Esophagus mucosa (tissue), 1 donor: ENCODE measurements at regions not wholly inside any gene's neighbourhood (a gene's known extent, or its start where the extent isn't known, plus 50 kb on each side); places are given as distances from the start of the nearest gene placed in this dataset.
"Not testable (repeated sequence)": the region's sequence is repeated elsewhere in the genome, so short reads cannot be mapped to it uniquely, and the experiment has no call there.

Experiments
- ATAC-seq: fragments of 200-7000 bp; cut with Tn5 transposase; one replicate; pipeline ENCODE4 v1.9.1; 2020
- donor health status: DM: yes; HTN: yes; CAD: no.

- ATAC-seq: no peak
These were observed 226.3 kb downstream of the RCHY1 start for GRCh38 chr4:75287738-75288517.

GRCh38 chr4:75285837-75286236 is 228.4 kb downstream of the RCHY1 start:
- ATAC-seq: no peak

GRCh38 chr4:75284831-75285230 is 229.4 kb downstream of the RCHY1 start:
- no peak for ATAC-seq

- not testable (repeated sequence) for ATAC-seq
These were observed 233.7 kb downstream of the RCHY1 start for GRCh38 chr4:75280461-75280860.

GRCh38 chr4:75259306-75259705 is 254.9 kb downstream of the RCHY1 start:
- no peak for ATAC-seq

- ATAC-seq: no peak
These were observed 258.9 kb downstream of the RCHY1 start for GRCh38 chr4:75255261-75255660.

- no peak for ATAC-seq
These were observed 259.5 kb downstream of the RCHY1 start for GRCh38 chr4:75254745-75255144.

GRCh38 chr4:75253094-75253493 is 261.1 kb downstream of the RCHY1 start:
- ATAC-seq: not testable (repeated sequence)

- no peak for ATAC-seq
These were observed 262.7 kb downstream of the RCHY1 start for GRCh38 chr4:75251547-75251946.

- no peak for ATAC-seq
These were observed 264.5 kb downstream of the RCHY1 start for GRCh38 chr4:75249739-75250138.

GRCh38 chr4:75248770-75249407 is 265.3 kb downstream of the RCHY1 start:
- ATAC-seq: no peak

- ATAC-seq: no peak
These were observed 269.9 kb downstream of the RCHY1 start for GRCh38 chr4:75244325-75244724.

- ATAC-seq: no peak
These were observed 270.6 kb downstream of the RCHY1 start for GRCh38 chr4:75243570-75243969.

- no peak for ATAC-seq
These were observed 278.7 kb downstream of the RCHY1 start for GRCh38 chr4:75235359-75235951.

GRCh38 chr4:75232546-75232945 is 281.7 kb downstream of the RCHY1 start:
- no peak for ATAC-seq

- ATAC-seq: no peak
These were observed 284.2 kb downstream of the RCHY1 start for GRCh38 chr4:75229806-75230570.

- no peak for ATAC-seq
These were observed 280.6 kb downstream of the PARM1 start for GRCh38 chr4:75213480-75213879.

- ATAC-seq: no peak
These were observed 278.5 kb downstream of the PARM1 start for GRCh38 chr4:75211422-75211821.

- no peak for ATAC-seq
These were observed 275.0 kb downstream of the PARM1 start for GRCh38 chr4:75207902-75208301.

- no peak for ATAC-seq
These were observed 262.2 kb downstream of the PARM1 start for GRCh38 chr4:75195111-75195510.

- ATAC-seq: no peak
These were observed 261.3 kb downstream of the PARM1 start for GRCh38 chr4:75194180-75194579.

- ATAC-seq: not testable (repeated sequence)
These were observed 259.3 kb downstream of the PARM1 start for GRCh38 chr4:75192182-75192581.

GRCh38 chr4:75189711-75190335 is 256.9 kb downstream of the PARM1 start:
- ATAC-seq: no peak
